ENCODE measurements at regions not wholly inside any gene's neighbourhood (a gene's known extent, or its start where the extent isn't known, plus 50 kb on each side); places are given as distances from the start of the nearest gene placed in this dataset.

DNA sequence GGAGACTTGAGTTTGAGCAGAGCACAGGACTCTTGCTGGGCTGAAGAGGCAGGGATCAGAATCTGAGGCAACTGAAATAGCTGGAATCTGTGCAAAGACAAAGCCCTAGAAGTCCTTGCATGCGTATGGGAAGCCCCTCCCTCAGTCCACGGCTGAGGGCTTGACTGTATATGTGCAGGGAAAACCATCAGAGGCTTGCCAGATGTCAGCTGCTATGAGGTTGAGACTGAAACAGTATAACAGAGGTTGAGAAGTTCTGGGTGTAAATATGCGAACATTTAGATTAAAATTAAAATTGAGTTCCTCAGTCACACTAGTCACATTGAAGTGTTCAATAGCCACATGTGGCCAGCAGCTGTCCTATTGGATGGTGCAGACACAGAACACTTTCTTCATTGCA is 108.8 kb upstream of the NEDD9 start:
- WGBS (ENCODE audit: insufficient coverage, insufficient replicate concordance, low lambda C conversion rate, missing lambda C conversion rate): 80% methylated on average over 3 of the region's 3 CpGs
- Histone ChIP-seq H3K4me1 (ENCODE audit: control insufficient read depth, insufficient read depth, low read length) (peaks cover 29% of the 10 kb centered on the region), H3K27me3 (replicated peaks in 1 of 2; ENCODE audit: control insufficient read depth in 2 of 2, insufficient read depth in 2 of 2, low read length in 1 of 2) (no peaks in the 10 kb centered on the region), H3K27ac (ENCODE audit: control insufficient read depth, insufficient read depth) (no peak overlapping the region), H3K9me3 (replicated peaks; ENCODE audit: control insufficient read depth, insufficient read depth, low read length) (peaks cover 1% of the 10 kb centered on the region; the same call in 2 of the 3 replicates), H3K36me3 (ENCODE audit: control insufficient read depth in 2 of 2, insufficient read depth in 2 of 2, low read length in 1 of 2) (peaks cover 5 to 29% of the 10 kb centered on the region in 2 experiments; a peak in 3 of 4 replicates), H3K79me2 (ENCODE audit: control insufficient read depth, insufficient read depth, low read length) (peaks cover 29% of the 10 kb centered on the region), H3K9ac (ENCODE audit: control insufficient read depth, insufficient read depth, low read length) (no peak overlapping the region), H3K4me2 (ENCODE audit: control insufficient read depth, insufficient read depth) (no peak overlapping the region), H3K4me3 (no peak overlapping the region), H4K20me1 (ENCODE audit: control insufficient read depth, insufficient read depth) (no peaks in the 10 kb centered on the region), H2AFZ (ENCODE audit: control insufficient read depth, low read depth, low read length) (no peak overlapping the region)
- ChIA-PET RAD21 (ENCODE audit: unreplicated experiment) (interaction anchor here (1.0 to 9.3 kb wide), 8 partner anchors 13 to 119 kb away, joined by 3 to 114 read pairs (median 6); partner anchors contain the start of gene NEDD9), SMC1A (ENCODE audit: uncharacterized antibody, unreplicated experiment) (interaction anchor here (0.8 to 5.5 kb wide), 13 partner anchors 12 to 154 kb away, joined by 3 to 54 read pairs (median 8); no protein-coding TSS in a partner anchor), CTCF (interaction anchor here (1.0 to 2.8 kb wide), 4 partner anchors 15 to 154 kb away, joined by 4 to 15 read pairs (median 7); no protein-coding TSS in a partner anchor), POLR2A (interaction anchor here (1.0 to 3.7 kb wide), 4 partner anchors 8 to 41 kb away, joined by 3 to 22 read pairs (median 3); no protein-coding TSS in a partner anchor)
- no peak for DNase-seq (ENCODE audit: low read depth, low spot score)
- in situ Hi-C loops (cut with MboI): no loop called here
- intact Hi-C loops (cut with micrococcal nuclease; ENCODE audit: unreplicated experiment): no loop called here
- no peak for FAIRE-seq
- no peak for ATAC-seq
- no TSS peak for BruUV-seq (replicated peaks)
- TF ChIP-seq, protein P1, sequence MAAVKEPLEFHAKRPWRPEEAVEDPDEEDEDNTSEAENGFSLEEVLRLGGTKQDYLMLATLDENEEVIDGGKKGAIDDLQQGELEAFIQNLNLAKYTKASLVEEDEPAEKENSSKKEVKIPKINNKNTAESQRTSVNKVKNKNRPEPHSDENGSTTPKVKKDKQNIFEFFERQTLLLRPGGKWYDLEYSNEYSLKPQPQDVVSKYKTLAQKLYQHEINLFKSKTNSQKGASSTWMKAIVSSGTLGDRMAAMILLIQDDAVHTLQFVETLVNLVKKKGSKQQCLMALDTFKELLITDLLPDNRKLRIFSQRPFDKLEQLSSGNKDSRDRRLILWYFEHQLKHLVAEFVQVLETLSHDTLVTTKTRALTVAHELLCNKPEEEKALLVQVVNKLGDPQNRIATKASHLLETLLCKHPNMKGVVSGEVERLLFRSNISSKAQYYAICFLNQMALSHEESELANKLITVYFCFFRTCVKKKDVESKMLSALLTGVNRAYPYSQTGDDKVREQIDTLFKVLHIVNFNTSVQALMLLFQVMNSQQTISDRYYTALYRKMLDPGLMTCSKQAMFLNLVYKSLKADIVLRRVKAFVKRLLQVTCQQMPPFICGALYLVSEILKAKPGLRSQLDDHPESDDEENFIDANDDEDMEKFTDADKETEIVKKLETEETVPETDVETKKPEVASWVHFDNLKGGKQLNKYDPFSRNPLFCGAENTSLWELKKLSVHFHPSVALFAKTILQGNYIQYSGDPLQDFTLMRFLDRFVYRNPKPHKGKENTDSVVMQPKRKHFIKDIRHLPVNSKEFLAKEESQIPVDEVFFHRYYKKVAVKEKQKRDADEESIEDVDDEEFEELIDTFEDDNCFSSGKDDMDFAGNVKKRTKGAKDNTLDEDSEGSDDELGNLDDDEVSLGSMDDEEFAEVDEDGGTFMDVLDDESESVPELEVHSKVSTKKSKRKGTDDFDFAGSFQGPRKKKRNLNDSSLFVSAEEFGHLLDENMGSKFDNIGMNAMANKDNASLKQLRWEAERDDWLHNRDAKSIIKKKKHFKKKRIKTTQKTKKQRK (IDR thresholded peaks at IDR 0.05; ENCODE audit: low read depth, low read length): no peak
- TF ChIP-seq CHD4 (IDR thresholded peaks at IDR 0.05): no peak
- no peak for TF ChIP-seq BHLHE40 (IDR thresholded peaks at IDR 0.05; ENCODE audit: borderline replicate concordance in 1 of 2, low read depth in 2 of 2, low read length in 1 of 2)
- TF ChIP-seq KLF5 (IDR thresholded peaks at IDR 0.05; ENCODE audit: partially characterized antibody): no peak
- TF ChIP-seq, protein P2, sequence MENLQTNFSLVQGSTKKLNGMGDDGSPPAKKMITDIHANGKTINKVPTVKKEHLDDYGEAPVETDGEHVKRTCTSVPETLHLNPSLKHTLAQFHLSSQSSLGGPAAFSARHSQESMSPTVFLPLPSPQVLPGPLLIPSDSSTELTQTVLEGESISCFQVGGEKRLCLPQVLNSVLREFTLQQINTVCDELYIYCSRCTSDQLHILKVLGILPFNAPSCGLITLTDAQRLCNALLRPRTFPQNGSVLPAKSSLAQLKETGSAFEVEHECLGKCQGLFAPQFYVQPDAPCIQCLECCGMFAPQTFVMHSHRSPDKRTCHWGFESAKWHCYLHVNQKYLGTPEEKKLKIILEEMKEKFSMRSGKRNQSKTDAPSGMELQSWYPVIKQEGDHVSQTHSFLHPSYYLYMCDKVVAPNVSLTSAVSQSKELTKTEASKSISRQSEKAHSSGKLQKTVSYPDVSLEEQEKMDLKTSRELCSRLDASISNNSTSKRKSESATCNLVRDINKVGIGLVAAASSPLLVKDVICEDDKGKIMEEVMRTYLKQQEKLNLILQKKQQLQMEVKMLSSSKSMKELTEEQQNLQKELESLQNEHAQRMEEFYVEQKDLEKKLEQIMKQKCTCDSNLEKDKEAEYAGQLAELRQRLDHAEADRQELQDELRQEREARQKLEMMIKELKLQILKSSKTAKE (IDR thresholded peaks at IDR 0.05; ENCODE audit: low read depth, poor library complexity, severe bottlenecking): no peak

All from GM12878 (cell line).